ENCODE measurements at regions not wholly inside any gene's neighbourhood (a gene's known extent, or its start where the extent isn't known, plus 50 kb on each side); places are given as distances from the start of the nearest gene placed in this dataset.

GRCh38 chr1:55313903-55314302 is 98.7 kb upstream of the USP24 start (continued):
- no peak for TF ChIP-seq KDM1A (IDR thresholded peaks at IDR 0.05; ENCODE audit: borderline replicate concordance, low read length)
- no peak for TF ChIP-seq TCF12 (IDR thresholded peaks at IDR 0.05; ENCODE audit: low read depth, low read length)
